Caco-2 (cell line): ENCODE measurements at regions not wholly inside any gene's neighbourhood (a gene's known extent, or its start where the extent isn't known, plus 50 kb on each side); places are given as distances from the start of the nearest gene placed in this dataset.

Source experiments
- BruUV-seq: library from RNA; stranded (reverse); fragments of 400-500 nt; replicated peaks from 2 replicates; lab custom pipeline; 2021; lab: Mats Ljungman, UMichigan
- CTCF ChIA-PET: fragments of 300-600 bp; sonication (Branson Sonifier 250); formaldehyde crosslinking; loops from one replicate; lab custom pipeline; 2022; ENCODE audit warnings: antibody characterized with exemption; lab: Charles Lee
- POLR2A ChIA-PET: fragments of 300-600 bp; sonication (Branson Sonifier 250); formaldehyde crosslinking; loops from one replicate; lab custom pipeline; 2022; ENCODE audit warnings: antibody characterized with exemption; lab: Charles Lee
- DNase-seq, 2 experiments: peaks; one replicate each; pipeline versions ENCODE4 v3.0.0 to v3.0.0-alpha.2; 2020 to 2022
- H3K27me3 ChIP-seq: replicated peaks from 2 replicates; pipeline ENCODE4 v1.6.0; 2011; ENCODE audit warnings: low read length; ENCODE audit not compliant: control insufficient read depth, insufficient read depth
- H3K36me3 ChIP-seq: 2 replicates; pipeline ENCODE4 v1.5.1; 2011; ENCODE audit warnings: low read length; ENCODE audit not compliant: control insufficient read depth, insufficient read depth
- H3K4me1 ChIP-seq: fragments of 250-450 bp; sonication (Bioruptor Pico); 2 replicates; pipeline ENCODE4 v1.5.1; 2020; ENCODE audit warnings: mild to moderate bottlenecking
- H3K4me3 ChIP-seq: 2 replicates; pipeline ENCODE4 v1.5.1; 2011; ENCODE audit warnings: low read depth, mild to moderate bottlenecking, control low read depth, low read length
- H3K9me3 ChIP-seq: fragments of 250-450 bp; sonication (Bioruptor Pico); 2 replicates; pipeline ENCODE4 v1.5.1; 2020; ENCODE audit warnings: mild to moderate bottlenecking, moderate library complexity
- H3K27ac Mint-ChIP-seq: one replicate; pipeline ENCODE4 v1.8.0; 2022; ENCODE audit warnings: mixed read lengths; ENCODE audit not compliant: unreplicated experiment
- H3K27me3 Mint-ChIP-seq: one replicate; pipeline ENCODE4 v1.8.0; 2022; ENCODE audit warnings: mixed read lengths; ENCODE audit not compliant: insufficient read depth, unreplicated experiment
- H3K36me3 Mint-ChIP-seq: one replicate; pipeline ENCODE4 v1.8.0; 2022; ENCODE audit warnings: mild to moderate bottlenecking, mixed read lengths; ENCODE audit not compliant: insufficient read depth, unreplicated experiment
- H3K4me1 Mint-ChIP-seq: one replicate; pipeline ENCODE4 v1.8.0; 2022; ENCODE audit warnings: low read depth, mixed read lengths; ENCODE audit not compliant: unreplicated experiment
- H3K4me3 Mint-ChIP-seq: one replicate; pipeline ENCODE4 v1.8.0; 2022; ENCODE audit warnings: mild to moderate bottlenecking, moderate library complexity, mixed read lengths; ENCODE audit not compliant: unreplicated experiment
- H3K9me3 Mint-ChIP-seq: one replicate; pipeline ENCODE4 v1.8.0; 2022; ENCODE audit warnings: mixed read lengths; ENCODE audit not compliant: unreplicated experiment
- intact Hi-C: fragments of 100-400 bp; cut with micrococcal nuclease; formaldehyde crosslinking; loops from one replicate; pipeline ENCODE4 v1.10.0; 2022; ENCODE audit not compliant: unreplicated experiment
- TF ChIP-seq, protein P1 (sequence below), 2 experiments: fragments of 200-600 bp in 1 of 2; IDR thresholded peaks; 1 replicate in 1 of 2; 2 replicates in 1 of 2; pipeline versions ENCODE4 v1.5.1 to v1.8.0; 2011 to 2022; ENCODE audit warnings: antibody characterized with exemption in 1 of 2, control low read depth in 1 of 2, inconsistent platforms in 1 of 2, low read depth in 1 of 2, low read length in 1 of 2, mild to moderate bottlenecking in 1 of 2, moderate library complexity in 1 of 2; ENCODE audit not compliant: insufficient read depth in 1 of 2, severe bottlenecking in 1 of 2, unreplicated experiment in 1 of 2

DNA sequence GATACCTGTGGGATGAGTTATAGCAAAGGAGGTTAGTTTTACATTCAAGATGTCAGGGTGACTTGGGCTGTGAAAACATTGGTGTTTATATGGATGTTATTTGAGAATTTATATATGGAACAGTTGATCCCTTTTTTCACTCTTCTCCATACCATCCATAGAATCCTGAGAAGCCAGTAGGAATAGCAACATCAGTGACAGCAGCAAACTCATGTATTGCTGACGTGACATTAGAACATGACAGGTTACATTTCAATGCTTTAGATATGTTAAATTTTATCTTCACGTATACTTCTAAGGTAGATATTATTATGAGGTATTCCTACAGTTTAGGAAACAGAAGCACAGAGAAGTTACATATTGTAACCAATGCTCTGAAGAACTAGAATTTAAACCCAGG, 745.2 kb upstream of the GCFC2 start:
- H3K9me3 ChIP-seq: no peaks in the 10 kb centered on the region
- ChIA-PET CTCF (no interaction called here), POLR2A (no interaction called here)

DNA sequence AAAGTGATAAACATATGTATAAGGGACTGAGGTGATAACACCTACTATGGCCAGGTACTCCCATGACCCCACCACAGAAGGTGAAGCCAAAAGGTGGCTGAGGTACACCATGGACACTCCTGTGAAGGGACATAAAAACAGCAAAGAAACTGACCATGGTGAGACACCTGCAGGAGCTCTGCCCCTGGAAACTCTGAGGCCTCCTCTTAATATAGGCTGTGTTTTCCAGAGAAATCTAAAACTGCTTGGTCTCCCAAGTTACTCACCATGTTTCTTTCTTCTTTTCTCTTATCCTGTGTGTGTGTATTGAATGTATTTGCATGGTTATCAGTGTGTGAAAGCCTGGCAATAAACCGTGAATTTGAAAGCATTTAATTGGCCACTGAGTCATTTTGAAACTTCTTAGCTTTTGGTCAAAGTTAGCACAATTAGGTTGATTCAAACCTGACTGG, 739.3 kb upstream of the GCFC2 start:
- H3K27me3 Mint-ChIP-seq: peaks cover 4% of the 10 kb centered on the region
- H3K27ac Mint-ChIP-seq: no peak overlapping the region
- no TSS peak for BruUV-seq
- H3K4me1 Mint-ChIP-seq: no peaks in the 10 kb centered on the region
- TF ChIP-seq, protein P1, sequence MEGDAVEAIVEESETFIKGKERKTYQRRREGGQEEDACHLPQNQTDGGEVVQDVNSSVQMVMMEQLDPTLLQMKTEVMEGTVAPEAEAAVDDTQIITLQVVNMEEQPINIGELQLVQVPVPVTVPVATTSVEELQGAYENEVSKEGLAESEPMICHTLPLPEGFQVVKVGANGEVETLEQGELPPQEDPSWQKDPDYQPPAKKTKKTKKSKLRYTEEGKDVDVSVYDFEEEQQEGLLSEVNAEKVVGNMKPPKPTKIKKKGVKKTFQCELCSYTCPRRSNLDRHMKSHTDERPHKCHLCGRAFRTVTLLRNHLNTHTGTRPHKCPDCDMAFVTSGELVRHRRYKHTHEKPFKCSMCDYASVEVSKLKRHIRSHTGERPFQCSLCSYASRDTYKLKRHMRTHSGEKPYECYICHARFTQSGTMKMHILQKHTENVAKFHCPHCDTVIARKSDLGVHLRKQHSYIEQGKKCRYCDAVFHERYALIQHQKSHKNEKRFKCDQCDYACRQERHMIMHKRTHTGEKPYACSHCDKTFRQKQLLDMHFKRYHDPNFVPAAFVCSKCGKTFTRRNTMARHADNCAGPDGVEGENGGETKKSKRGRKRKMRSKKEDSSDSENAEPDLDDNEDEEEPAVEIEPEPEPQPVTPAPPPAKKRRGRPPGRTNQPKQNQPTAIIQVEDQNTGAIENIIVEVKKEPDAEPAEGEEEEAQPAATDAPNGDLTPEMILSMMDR (IDR thresholded peaks at IDR 0.05; ENCODE audit: insufficient read depth in 1 of 2, low read depth in 1 of 2, low read length in 1 of 2, severe bottlenecking in 1 of 2, unreplicated experiment in 1 of 2): no peak
- Histone ChIP-seq H3K4me3 (no peak overlapping the region), H3K36me3 (no peaks in the 10 kb centered on the region), H3K4me1 (no peaks in the 10 kb centered on the region), H3K27me3 (no peaks in the 10 kb centered on the region), H3K9me3 (no peaks in the 10 kb centered on the region)
- H3K36me3 Mint-ChIP-seq: no peaks in the 10 kb centered on the region
- no peak overlapping the region for H3K4me3 Mint-ChIP-seq
- no peaks in the 10 kb centered on the region for H3K9me3 Mint-ChIP-seq
- no peak for DNase-seq
- ChIA-PET CTCF (no interaction called here), POLR2A (no interaction called here)
- intact Hi-C loops: no loop called here

More for the DNA sequence above, 745.2 kb upstream of the GCFC2 start:
- H3K27me3 ChIP-seq: no peaks in the 10 kb centered on the region
- no peaks in the 10 kb centered on the region for H3K36me3 ChIP-seq
- no peaks in the 10 kb centered on the region for H3K4me1 ChIP-seq
- no peaks in the 10 kb centered on the region for H3K4me1 Mint-ChIP-seq
- H3K27ac Mint-ChIP-seq: no peak overlapping the region
- peaks cover 3% of the 10 kb centered on the region for H3K27me3 Mint-ChIP-seq
- BruUV-seq: no TSS peak
- no peak overlapping the region for H3K4me3 ChIP-seq
- intact Hi-C loops: no loop called here
- no peaks in the 10 kb centered on the region for H3K36me3 Mint-ChIP-seq
- DNase-seq: no peak
- TF ChIP-seq, protein P1 (IDR thresholded peaks at IDR 0.05; ENCODE audit: insufficient read depth in 1 of 2, low read depth in 1 of 2, low read length in 1 of 2, severe bottlenecking in 1 of 2, unreplicated experiment in 1 of 2): no peak
- no peak overlapping the region for H3K4me3 Mint-ChIP-seq
- H3K9me3 Mint-ChIP-seq: no peaks in the 10 kb centered on the region

GRCh38 chr2:76448956-76449355, 738.2 kb upstream of the GCFC2 start:
- no peaks in the 10 kb centered on the region for H3K4me1 Mint-ChIP-seq
- H3K4me3 Mint-ChIP-seq: no peak overlapping the region
- no peaks in the 10 kb centered on the region for H3K36me3 Mint-ChIP-seq
- H3K4me1 ChIP-seq: no peaks in the 10 kb centered on the region
- POLR2A ChIA-PET: no interaction called here
- intact Hi-C loops: no loop called here
- no TSS peak for BruUV-seq
- CTCF ChIA-PET: no interaction called here
- H3K9me3 Mint-ChIP-seq: no peaks in the 10 kb centered on the region
- no peak overlapping the region for H3K4me3 ChIP-seq
- no peaks in the 10 kb centered on the region for H3K9me3 ChIP-seq
- no peak for DNase-seq
- no peak overlapping the region for H3K27ac Mint-ChIP-seq
- peaks cover 4% of the 10 kb centered on the region for H3K27me3 Mint-ChIP-seq
- H3K27me3 ChIP-seq: no peaks in the 10 kb centered on the region
- H3K36me3 ChIP-seq: no peaks in the 10 kb centered on the region
- TF ChIP-seq, protein P1 (IDR thresholded peaks at IDR 0.05; ENCODE audit: insufficient read depth in 1 of 2, low read depth in 1 of 2, low read length in 1 of 2, severe bottlenecking in 1 of 2, unreplicated experiment in 1 of 2): no peak
